D721Med (cell line): ENCODE measurements at regions not wholly inside any gene's neighbourhood (a gene's known extent, or its start where the extent isn't known, plus 50 kb on each side); places are given as distances from the start of the nearest gene placed in this dataset.
"Not testable (repeated sequence)": the region's sequence is repeated elsewhere in the genome, so short reads cannot be mapped to it uniquely, and the experiment has no call there.

Experiments used
- DNase-seq: peaks from one replicate; pipeline ENCODE4 v3.0.0; 2011; ENCODE audit warnings: low spot score; ENCODE audit not compliant: insufficient read length
- FAIRE-seq: peaks from 2 replicates; lab custom pipeline; 2011; peaks lifted over from hg19 to GRCh38; lab: Jason Lieb, UNC
- CTCF ChIP-seq: IDR thresholded peaks from 2 replicates; pipeline ENCODE4 v1.5.1; 2012; ENCODE audit warnings: mild to moderate bottlenecking, control low read depth; ENCODE audit not compliant: insufficient read depth; ENCODE audit errors: missing control alignments

- FAIRE-seq (no peak), DNase-seq (no peak)
- TF ChIP-seq CTCF: no peak
Measured at GRCh38 chr16:60979119-60979518, 1057.1 kb downstream of the CDH8 start.

GRCh38 chr16:60949800-60950199 lies 1086.4 kb downstream of the CDH8 start:
- DNase-seq (no peak), FAIRE-seq (no peak)
- no peak for TF ChIP-seq CTCF

- no peak for FAIRE-seq
- DNase-seq: no peak
Measured at GRCh38 chr16:60945225-60945624, 1091.0 kb downstream of the CDH8 start.

GRCh38 chr16:60936189-60936588 lies 1100.0 kb downstream of the CDH8 start:
- not testable (repeated sequence) for FAIRE-seq, DNase-seq

More at GRCh38 chr16:60945225-60945624, 1091.0 kb downstream of the CDH8 start:
- TF ChIP-seq CTCF: no peak

DNA sequence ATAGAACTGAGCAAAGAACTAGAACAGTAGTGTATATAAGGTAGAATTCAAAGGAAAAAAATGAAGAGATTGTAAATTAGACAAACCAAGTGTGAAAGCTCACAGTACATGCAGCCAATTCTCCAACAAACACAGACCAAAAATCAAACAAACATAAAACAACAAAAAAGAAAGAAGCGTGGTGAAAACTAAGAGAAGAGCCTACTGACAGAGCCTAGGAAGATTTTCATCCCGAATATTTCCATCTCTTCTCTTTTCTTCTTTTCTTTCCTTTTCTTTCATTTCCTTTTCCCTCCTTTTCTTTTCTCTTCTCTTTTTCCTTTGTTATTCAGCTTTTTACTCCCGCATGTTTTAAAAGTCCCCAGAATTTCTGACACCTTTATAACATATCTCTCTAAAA lies 1103.6 kb downstream of the CDH8 start:
- FAIRE-seq (no peak), DNase-seq (no peak)
- TF ChIP-seq CTCF: no peak

DNA sequence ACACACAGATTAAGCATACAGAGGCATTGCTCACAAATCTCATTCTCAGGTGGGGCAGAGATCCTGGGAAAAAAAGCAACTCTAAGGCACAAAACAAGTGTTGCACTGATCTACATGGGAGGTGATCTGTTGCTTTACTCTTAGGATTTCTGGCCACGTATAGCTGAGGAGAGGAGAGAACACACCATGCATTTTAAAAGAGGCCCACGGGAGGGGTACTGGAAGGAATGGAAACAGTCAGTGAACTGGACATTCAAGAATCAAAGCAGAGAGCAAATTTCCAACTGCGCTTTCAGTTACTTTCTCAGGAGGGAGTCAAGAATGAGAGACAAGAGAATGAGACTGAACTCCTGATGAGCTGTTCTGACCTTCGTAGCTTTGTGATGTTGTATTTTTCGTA lies 1105.9 kb downstream of the CDH8 start:
- DNase-seq (no peak), FAIRE-seq (no peak)
- no peak for TF ChIP-seq CTCF

DNA sequence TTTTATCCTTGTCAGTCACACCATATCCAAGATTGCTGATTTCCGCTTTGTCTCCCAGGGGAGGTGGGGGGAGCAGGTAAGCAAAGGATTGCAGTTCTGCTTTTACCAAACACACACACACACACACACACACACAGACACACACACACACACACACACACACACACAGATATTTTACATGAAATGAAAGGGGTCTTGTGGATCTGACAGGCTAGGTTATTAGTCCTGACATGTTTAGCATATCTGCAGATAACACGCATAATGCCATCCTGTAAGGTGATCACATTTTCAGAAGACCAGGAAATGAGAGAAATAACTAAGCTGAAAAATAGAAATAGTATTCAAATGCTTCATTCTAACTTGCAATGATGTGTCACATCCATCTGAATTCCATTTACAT lies 1113.3 kb downstream of the CDH8 start:
- TF ChIP-seq CTCF: no peak
- no peak for FAIRE-seq
- no peak for DNase-seq

DNA sequence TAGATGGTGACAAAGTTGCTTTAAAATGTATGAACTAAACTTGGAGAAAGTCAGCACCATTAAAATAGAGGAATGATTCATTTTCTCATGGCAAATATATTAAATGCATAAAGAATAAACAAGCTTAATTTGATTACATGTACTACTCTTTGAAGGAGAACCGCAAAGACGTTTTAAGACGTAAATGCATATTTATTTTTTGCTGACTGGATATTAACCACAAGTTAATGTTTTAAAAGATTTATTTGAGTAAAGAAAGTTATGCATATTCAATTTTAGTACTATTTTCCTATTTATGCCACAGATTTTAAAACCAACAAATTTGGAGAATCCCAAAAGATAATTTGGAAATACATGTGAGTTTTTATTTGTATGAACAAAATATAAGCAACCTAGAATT lies 1121.9 kb downstream of the CDH8 start:
- FAIRE-seq (no peak), DNase-seq (no peak)
- no peak for TF ChIP-seq CTCF
